Esophagus muscularis mucosa (tissue), 4 donors: ENCODE measurements at regions not wholly inside any gene's neighbourhood (a gene's known extent, or its start where the extent isn't known, plus 50 kb on each side); places are given as distances from the start of the nearest gene placed in this dataset.

Experiments used
- DNase-seq: peaks from one replicate; pipeline ENCODE4 v3.0.0-alpha.2; 2017; ENCODE audit errors: extremely low spot score
- H3K27ac ChIP-seq, 4 donors: fragments of 200-600 bp; sonication (generic); replicated peaks in 1 of 4; 1 replicate in 3 of 4; 2 replicates in 1 of 4; pipeline ENCODE4 v1.5.1; 2016 to 2019; ENCODE audit warnings: mild to moderate bottlenecking in 1 of 4
- H3K27me3 ChIP-seq, 4 donors: fragments of 200-600 bp; sonication (generic); one replicate each; pipeline versions ENCODE4 v1.5.1 to v1.6.0; 2016 to 2019
- H3K36me3 ChIP-seq, 4 donors: fragments of 200-600 bp; sonication (generic); one replicate each; pipeline ENCODE4 v1.5.1; 2016 to 2019
- H3K4me1 ChIP-seq, 4 donors: fragments of 200-600 bp; sonication (generic); one replicate each; pipeline ENCODE4 v1.5.1; 2016 to 2019
- H3K4me3 ChIP-seq, 4 donors: fragments of 200-600 bp; sonication (generic); 1 replicate in 2 of 4; 2 replicates in 2 of 4; pipeline ENCODE4 v1.5.1; 2016 to 2019; ENCODE audit warnings: mild to moderate bottlenecking in 4 of 4, moderate library complexity in 1 of 4
- H3K9me3 ChIP-seq, 4 donors: fragments of 200-600 bp; sonication (generic); 1 replicate in 3 of 4; 2 replicates in 1 of 4; pipeline ENCODE4 v1.5.1; 2016 to 2019
- CTCF ChIP-seq, 3 experiments: fragments of 200-600 bp in 2 of 3; fragments of 450-650 bp in 1 of 3; sonication (generic) in 2 of 3; IDR thresholded peaks; one replicate each; pipeline ENCODE4 v1.5.1; 2017 to 2019; ENCODE audit warnings: antibody characterized with exemption in 3 of 3, mild to moderate bottlenecking in 2 of 3, moderate library complexity in 1 of 3
- EP300 ChIP-seq: sonication (generic); formaldehyde crosslinking; IDR thresholded peaks from one replicate; pipeline ENCODE4 v1.6.1; 2017; ENCODE audit warnings: antibody characterized with exemption
- POLR2A ChIP-seq: fragments of 450-650 bp; IDR thresholded peaks from one replicate; pipeline ENCODE4 v1.6.1; 2017; ENCODE audit warnings: antibody characterized with exemption, moderate library complexity, mild to moderate bottlenecking, low read depth
- POLR2AphosphoS5 ChIP-seq, 2 donors: sonication (generic); formaldehyde crosslinking; IDR thresholded peaks; one replicate each; pipeline ENCODE4 v1.6.1; 2017; ENCODE audit warnings: antibody characterized with exemption in 2 of 2
- WGBS: methylation state at CpG from one replicate; pipeline ENCODE4 v1.1.5; 2018; 5-methylcytosine and 5-hydroxymethylcytosine counted together
- intact Hi-C: fragments of 100-400 bp; cut with DNase I; formaldehyde crosslinking; loops from one replicate; pipeline ENCODE4 v1.15.1; 2023

GRCh38 chr3:30465454-30465853 lies 140.9 kb upstream of the TGFBR2 start:
- H3K27ac ChIP-seq: no peak overlapping the region

GRCh38 chr3:30467596-30468238 lies 138.7 kb upstream of the TGFBR2 start:
- TF ChIP-seq POLR2A: no peak
- no peak for TF ChIP-seq CTCF (IDR thresholded peaks at IDR 0.05)
- TF ChIP-seq EP300: no peak
- no peak for TF ChIP-seq POLR2AphosphoS5 (IDR thresholded peaks at IDR 0.05)
- peaks cover 4 to 26% (median 20%) of the 10 kb centered on the region in 4 donors for H3K4me1 ChIP-seq
- H3K27ac ChIP-seq: no peak overlapping the region
- no peaks in the 10 kb centered on the region for H3K36me3 ChIP-seq
- H3K4me3 ChIP-seq: no peak overlapping the region
- no peaks in the 10 kb centered on the region for H3K9me3 ChIP-seq
- no peaks in the 10 kb centered on the region for H3K27me3 ChIP-seq
- WGBS: 89% methylated on average over 1 of the region's 1 CpG
- intact Hi-C loops: no loop called here
- DNase-seq: no peak

More at GRCh38 chr3:30465454-30465853, 140.9 kb upstream of the TGFBR2 start:
- H3K4me1 ChIP-seq: peaks cover 0 to 12% (median 6%) of the 10 kb centered on the region in 4 donors
- no peaks in the 10 kb centered on the region for H3K9me3 ChIP-seq
- intact Hi-C loops: no loop called here
- no peak for DNase-seq
- H3K36me3 ChIP-seq: no peaks in the 10 kb centered on the region
- no peak for TF ChIP-seq POLR2A
- no peak for TF ChIP-seq EP300
- no peak for TF ChIP-seq POLR2AphosphoS5 (IDR thresholded peaks at IDR 0.05)
- no peak for TF ChIP-seq CTCF (IDR thresholded peaks at IDR 0.05)
- WGBS: 95% methylated on average over 2 of the region's 2 CpGs
- H3K4me3 ChIP-seq: no peak overlapping the region
- no peaks in the 10 kb centered on the region for H3K27me3 ChIP-seq

- no peak for DNase-seq
- intact Hi-C loops: no loop called here
- H3K9me3 ChIP-seq: no peaks in the 10 kb centered on the region
- H3K27me3 ChIP-seq: no peaks in the 10 kb centered on the region
- no peak overlapping the region for H3K27ac ChIP-seq
- H3K4me3 ChIP-seq: no peak overlapping the region
- no peak for TF ChIP-seq POLR2A
- H3K36me3 ChIP-seq: no peaks in the 10 kb centered on the region
- H3K4me1 ChIP-seq: peaks cover 5 to 29% (median 18%) of the 10 kb centered on the region in 4 donors
Measured at GRCh38 chr3:30469133-30469532, 137.3 kb upstream of the TGFBR2 start.

- Histone ChIP-seq H3K27me3 (no peaks in the 10 kb centered on the region), H3K4me1 (peaks cover 7 to 29% (median 22%) of the 10 kb centered on the region in 4 donors), H3K9me3 (no peaks in the 10 kb centered on the region), H3K27ac (no peak overlapping the region), H3K36me3 (no peaks in the 10 kb centered on the region), H3K4me3 (no peak overlapping the region)
- intact Hi-C loops: no loop called here
- TF ChIP-seq POLR2A: no peak
- TF ChIP-seq CTCF (IDR thresholded peaks at IDR 0.05): no peak
- no peak for TF ChIP-seq EP300
- TF ChIP-seq POLR2AphosphoS5 (IDR thresholded peaks at IDR 0.05): no peak
- 87% methylated on average over 2 of the region's 2 CpGs for WGBS
- no peak for DNase-seq
Measured at GRCh38 chr3:30470496-30470895, 135.9 kb upstream of the TGFBR2 start.

- Histone ChIP-seq H3K27me3 (no peaks in the 10 kb centered on the region), H3K4me3 (no peak overlapping the region), H3K27ac (peak overlapping the region; percentile 24 to 50 (median 28)), H3K4me1 (peaks cover 7 to 29% (median 22%) of the 10 kb centered on the region in 4 donors), H3K36me3 (no peaks in the 10 kb centered on the region), H3K9me3 (no peaks in the 10 kb centered on the region)
- TF ChIP-seq EP300 (no peak), CTCF (IDR thresholded peaks at IDR 0.05) (no peak), POLR2AphosphoS5 (IDR thresholded peaks at IDR 0.05) (no peak), POLR2A (no peak)
- intact Hi-C loops: no loop called here
- no peak for DNase-seq
- 32% methylated on average over 2 of the region's 2 CpGs for WGBS
Measured at GRCh38 chr3:30471066-30471465, 135.3 kb upstream of the TGFBR2 start.
